ENCODE measurements at regions not wholly inside any gene's neighbourhood (a gene's known extent, or its start where the extent isn't known, plus 50 kb on each side); places are given as distances from the start of the nearest gene placed in this dataset.

- Histone ChIP-seq H3K9me3 (ENCODE audit: insufficient read depth, low read depth, low read length) (no peaks in the 10 kb centered on the region), H3K4me3 (ENCODE audit: low read length) (no peak overlapping the region), H3K9ac (ENCODE audit: low read depth, low read length) (no peak overlapping the region), H3K27me3 (ENCODE audit: insufficient read depth, low read length) (no peaks in the 10 kb centered on the region), H3K27ac (ENCODE audit: low read depth, low read length) (no peak overlapping the region), H3K36me3 (ENCODE audit: insufficient read depth, low read length) (no peaks in the 10 kb centered on the region), H3K4me1 (ENCODE audit: insufficient read depth, low read length) (no peaks in the 10 kb centered on the region)
- WGBS = 94% methylated on average over 11 of the region's 11 CpGs
These were observed 655.0 kb downstream of the QKI start for GRCh38 chr6:164069350-164069990.

GRCh38 chr6:164068527-164068926 is 654.0 kb downstream of the QKI start:
- Histone ChIP-seq H3K9me3 (ENCODE audit: insufficient read depth, low read depth, low read length) (no peaks in the 10 kb centered on the region), H3K27ac (ENCODE audit: low read depth, low read length) (no peak overlapping the region), H3K4me3 (ENCODE audit: low read length) (no peak overlapping the region), H3K27me3 (ENCODE audit: insufficient read depth, low read length) (no peaks in the 10 kb centered on the region), H3K4me1 (ENCODE audit: insufficient read depth, low read length) (no peaks in the 10 kb centered on the region), H3K9ac (ENCODE audit: low read depth, low read length) (no peak overlapping the region), H3K36me3 (ENCODE audit: insufficient read depth, low read length) (no peaks in the 10 kb centered on the region)
- WGBS = 93% methylated on average over 4 of the region's 4 CpGs

- Histone ChIP-seq H3K36me3 (ENCODE audit: insufficient read depth, low read length) (no peaks in the 10 kb centered on the region), H3K27me3 (ENCODE audit: insufficient read depth, low read length) (no peaks in the 10 kb centered on the region), H3K27ac (ENCODE audit: low read depth, low read length) (no peak overlapping the region), H3K9ac (ENCODE audit: low read depth, low read length) (no peak overlapping the region), H3K9me3 (ENCODE audit: insufficient read depth, low read depth, low read length) (no peaks in the 10 kb centered on the region), H3K4me1 (ENCODE audit: insufficient read depth, low read length) (no peaks in the 10 kb centered on the region), H3K4me3 (ENCODE audit: low read length) (no peak overlapping the region)
- 89% methylated on average over 5 of the region's 5 CpGs for WGBS
These were observed 652.2 kb downstream of the QKI start for GRCh38 chr6:164066766-164067165.

GRCh38 chr6:164066335-164066734 is 651.8 kb downstream of the QKI start:
- no peak overlapping the region for H3K27ac ChIP-seq (ENCODE audit: low read depth, low read length)
- H3K9me3 ChIP-seq (ENCODE audit: insufficient read depth, low read depth, low read length) = no peaks in the 10 kb centered on the region
- no peak overlapping the region for H3K4me3 ChIP-seq (ENCODE audit: low read length)
- 92% methylated on average over 4 of the region's 6 CpGs for WGBS
- H3K36me3 ChIP-seq (ENCODE audit: insufficient read depth, low read length) = no peaks in the 10 kb centered on the region
- H3K4me1 ChIP-seq (ENCODE audit: insufficient read depth, low read length) = no peaks in the 10 kb centered on the region
- no peaks in the 10 kb centered on the region for H3K27me3 ChIP-seq (ENCODE audit: insufficient read depth, low read length)
- no peak overlapping the region for H3K9ac ChIP-seq (ENCODE audit: low read depth, low read length)

GRCh38 chr6:164063346-164063745 is 648.8 kb downstream of the QKI start:
- 96% methylated on average over 3 of the region's 3 CpGs for WGBS
- no peaks in the 10 kb centered on the region for H3K4me1 ChIP-seq (ENCODE audit: insufficient read depth, low read length)
- H3K9me3 ChIP-seq (ENCODE audit: insufficient read depth, low read depth, low read length) = no peaks in the 10 kb centered on the region
- no peaks in the 10 kb centered on the region for H3K36me3 ChIP-seq (ENCODE audit: insufficient read depth, low read length)
- H3K4me3 ChIP-seq (ENCODE audit: low read length) = no peak overlapping the region
- no peaks in the 10 kb centered on the region for H3K27me3 ChIP-seq (ENCODE audit: insufficient read depth, low read length)
- no peak overlapping the region for H3K9ac ChIP-seq (ENCODE audit: low read depth, low read length)
- H3K27ac ChIP-seq (ENCODE audit: low read depth, low read length) = no peak overlapping the region

GRCh38 chr6:164062872-164063271 is 648.4 kb downstream of the QKI start:
- H3K4me3 ChIP-seq (ENCODE audit: low read length) = no peak overlapping the region
- H3K36me3 ChIP-seq (ENCODE audit: insufficient read depth, low read length) = no peaks in the 10 kb centered on the region
- 97% methylated on average over 4 of the region's 5 CpGs for WGBS
- H3K9ac ChIP-seq (ENCODE audit: low read depth, low read length) = no peak overlapping the region
- H3K27ac ChIP-seq (ENCODE audit: low read depth, low read length) = no peak overlapping the region
- H3K4me1 ChIP-seq (ENCODE audit: insufficient read depth, low read length) = no peaks in the 10 kb centered on the region
- no peaks in the 10 kb centered on the region for H3K9me3 ChIP-seq (ENCODE audit: insufficient read depth, low read depth, low read length)
- no peaks in the 10 kb centered on the region for H3K27me3 ChIP-seq (ENCODE audit: insufficient read depth, low read length)

GRCh38 chr6:164057876-164058275 is 643.4 kb downstream of the QKI start:
- H3K27me3 ChIP-seq (ENCODE audit: insufficient read depth, low read length) = no peaks in the 10 kb centered on the region
- no peaks in the 10 kb centered on the region for H3K4me1 ChIP-seq (ENCODE audit: insufficient read depth, low read length)
- H3K9me3 ChIP-seq (ENCODE audit: insufficient read depth, low read depth, low read length) = peaks cover 5% of the 10 kb centered on the region; the same call in 1 of the 2 replicates
- WGBS = 89% methylated on average over 5 of the region's 5 CpGs
- no peak overlapping the region for H3K9ac ChIP-seq (ENCODE audit: low read depth, low read length)
- H3K27ac ChIP-seq (ENCODE audit: low read depth, low read length) = no peak overlapping the region
- H3K4me3 ChIP-seq (ENCODE audit: low read length) = no peak overlapping the region
- H3K36me3 ChIP-seq (ENCODE audit: insufficient read depth, low read length) = no peaks in the 10 kb centered on the region

GRCh38 chr6:164051427-164051826 is 636.9 kb downstream of the QKI start:
- no peaks in the 10 kb centered on the region for H3K36me3 ChIP-seq (ENCODE audit: insufficient read depth, low read length)
- no peak overlapping the region for H3K27ac ChIP-seq (ENCODE audit: low read depth, low read length)
- no peak overlapping the region for H3K9ac ChIP-seq (ENCODE audit: low read depth, low read length)
- no peaks in the 10 kb centered on the region for H3K27me3 ChIP-seq (ENCODE audit: insufficient read depth, low read length)
- H3K4me1 ChIP-seq (ENCODE audit: insufficient read depth, low read length) = no peaks in the 10 kb centered on the region
- H3K4me3 ChIP-seq (ENCODE audit: low read length) = no peak overlapping the region
- H3K9me3 ChIP-seq (ENCODE audit: insufficient read depth, low read depth, low read length) = 0 out of 2 replicates have a peak, but pooled peaks cover 5% of the 10 kb centered on the region
- WGBS = 95% methylated on average over 4 of the region's 4 CpGs

- 88% methylated on average over 1 of the region's 2 CpGs for WGBS
- no peak overlapping the region for H3K9ac ChIP-seq (ENCODE audit: low read depth, low read length)
- H3K27me3 ChIP-seq (ENCODE audit: insufficient read depth, low read length) = no peaks in the 10 kb centered on the region
- no peaks in the 10 kb centered on the region for H3K36me3 ChIP-seq (ENCODE audit: insufficient read depth, low read length)
- no peak overlapping the region for H3K27ac ChIP-seq (ENCODE audit: low read depth, low read length)
- H3K4me1 ChIP-seq (ENCODE audit: insufficient read depth, low read length) = no peaks in the 10 kb centered on the region
- no peak overlapping the region for H3K4me3 ChIP-seq (ENCODE audit: low read length)
- H3K9me3 ChIP-seq (ENCODE audit: insufficient read depth, low read depth, low read length) = no peaks in the 10 kb centered on the region
These were observed 635.0 kb downstream of the QKI start for GRCh38 chr6:164049517-164049988.

GRCh38 chr6:164048840-164049516 is 634.5 kb downstream of the QKI start:
- no peaks in the 10 kb centered on the region for H3K27me3 ChIP-seq (ENCODE audit: insufficient read depth, low read length)
- H3K9ac ChIP-seq (ENCODE audit: low read depth, low read length) = no peak overlapping the region
- H3K36me3 ChIP-seq (ENCODE audit: insufficient read depth, low read length) = no peaks in the 10 kb centered on the region
- 0 out of 2 replicates have a peak, but pooled peaks cover 4% of the 10 kb centered on the region for H3K9me3 ChIP-seq (ENCODE audit: insufficient read depth, low read depth, low read length)
- no peak overlapping the region for H3K27ac ChIP-seq (ENCODE audit: low read depth, low read length)
- 96% methylated on average over 6 of the region's 6 CpGs for WGBS
- H3K4me3 ChIP-seq (ENCODE audit: low read length) = no peak overlapping the region
- no peaks in the 10 kb centered on the region for H3K4me1 ChIP-seq (ENCODE audit: insufficient read depth, low read length)

GRCh38 chr6:164045082-164045481 is 630.6 kb downstream of the QKI start:
- H3K27me3 ChIP-seq (ENCODE audit: insufficient read depth, low read length) = no peaks in the 10 kb centered on the region
- no peaks in the 10 kb centered on the region for H3K36me3 ChIP-seq (ENCODE audit: insufficient read depth, low read length)
- no peak overlapping the region for H3K9ac ChIP-seq (ENCODE audit: low read depth, low read length)
- peaks cover 8% of the 10 kb centered on the region; the same call in 1 of the 2 replicates for H3K9me3 ChIP-seq (ENCODE audit: insufficient read depth, low read depth, low read length)
- H3K4me3 ChIP-seq (ENCODE audit: low read length) = no peak overlapping the region
- 100% methylated on average over 1 of the region's 1 CpG for WGBS
- H3K4me1 ChIP-seq (ENCODE audit: insufficient read depth, low read length) = no peaks in the 10 kb centered on the region
- no peak overlapping the region for H3K27ac ChIP-seq (ENCODE audit: low read depth, low read length)

Measured in HUES64 (cell line).